Neural crest cell (in vitro differentiated cells): ENCODE measurements at regions not wholly inside any gene's neighbourhood (a gene's known extent, or its start where the extent isn't known, plus 50 kb on each side); places are given as distances from the start of the nearest gene placed in this dataset.

Experiments
- DNase-seq: peaks from one replicate; pipeline ENCODE4 v3.0.0; 2021; ENCODE audit warnings: low read depth, mixed read lengths, low spot score
- H3K27ac Mint-ChIP-seq: one replicate; pipeline ENCODE4 v1.8.0; 2021; ENCODE audit warnings: mild to moderate bottlenecking, mixed read lengths; ENCODE audit not compliant: unreplicated experiment
- H3K27me3 Mint-ChIP-seq: 2 replicates; pipeline ENCODE4 v1.8.0; 2021; ENCODE audit warnings: low read depth, mild to moderate bottlenecking, mixed read lengths
- H3K36me3 Mint-ChIP-seq: 2 replicates; pipeline ENCODE4 v1.8.0; 2021; ENCODE audit warnings: low read depth, mild to moderate bottlenecking, mixed read lengths
- H3K4me1 Mint-ChIP-seq: 2 replicates; pipeline ENCODE4 v1.8.0; 2021; ENCODE audit warnings: mixed read lengths
- H3K4me3 Mint-ChIP-seq: one replicate; pipeline ENCODE4 v1.8.0; 2021; ENCODE audit warnings: mild to moderate bottlenecking, mixed read lengths
- H3K9me3 Mint-ChIP-seq: 2 replicates; pipeline ENCODE4 v1.8.0; 2021; ENCODE audit warnings: mixed read lengths
- CTCF ChIP-seq: fragments of 200-600 bp; sonication (generic); conservative IDR thresholded peaks from 2 replicates; pipeline ENCODE4 v1.5.0; 2021; ENCODE audit warnings: antibody characterized with exemption, mild to moderate bottlenecking

GRCh38 chr15:35723852-35724251 lies 177.9 kb upstream of the DPH6 start:
- no peaks in the 10 kb centered on the region for H3K27me3 Mint-ChIP-seq
- DNase-seq = no peak
- H3K36me3 Mint-ChIP-seq = no peaks in the 10 kb centered on the region
- no peaks in the 10 kb centered on the region for H3K9me3 Mint-ChIP-seq
- H3K4me1 Mint-ChIP-seq = no peaks in the 10 kb centered on the region
- no peak overlapping the region for H3K27ac Mint-ChIP-seq
- TF ChIP-seq CTCF = no peak
- no peak overlapping the region for H3K4me3 Mint-ChIP-seq

- H3K27me3 Mint-ChIP-seq = no peaks in the 10 kb centered on the region
- no peak overlapping the region for H3K27ac Mint-ChIP-seq
- no peak for TF ChIP-seq CTCF
- no peak for DNase-seq
- no peak overlapping the region for H3K4me3 Mint-ChIP-seq
- no peaks in the 10 kb centered on the region for H3K36me3 Mint-ChIP-seq
- no peaks in the 10 kb centered on the region for H3K9me3 Mint-ChIP-seq
- no peaks in the 10 kb centered on the region for H3K4me1 Mint-ChIP-seq
Measured at GRCh38 chr15:35724626-35725025, 178.7 kb upstream of the DPH6 start.

GRCh38 chr15:35725353-35725752 lies 179.4 kb upstream of the DPH6 start:
- Mint-ChIP-seq H3K4me3 (no peak overlapping the region), H3K27ac (no peak overlapping the region), H3K27me3 (no peaks in the 10 kb centered on the region), H3K36me3 (no peaks in the 10 kb centered on the region), H3K4me1 (no peaks in the 10 kb centered on the region), H3K9me3 (no peaks in the 10 kb centered on the region)
- no peak for TF ChIP-seq CTCF
- no peak for DNase-seq

GRCh38 chr15:35727627-35728026 lies 181.7 kb upstream of the DPH6 start:
- Mint-ChIP-seq H3K9me3 (no peaks in the 10 kb centered on the region), H3K27ac (no peak overlapping the region), H3K36me3 (no peaks in the 10 kb centered on the region), H3K27me3 (no peaks in the 10 kb centered on the region), H3K4me3 (no peak overlapping the region), H3K4me1 (no peaks in the 10 kb centered on the region)
- no peak for TF ChIP-seq CTCF
- DNase-seq = no peak

GRCh38 chr15:35728219-35728940 lies 182.4 kb upstream of the DPH6 start:
- Mint-ChIP-seq H3K4me1 (no peaks in the 10 kb centered on the region), H3K27me3 (no peaks in the 10 kb centered on the region), H3K9me3 (no peaks in the 10 kb centered on the region)

More at GRCh38 chr15:35728219-35728940, 182.4 kb upstream of the DPH6 start:
- H3K4me3 Mint-ChIP-seq = no peak overlapping the region
- H3K27ac Mint-ChIP-seq = no peak overlapping the region
- no peaks in the 10 kb centered on the region for H3K36me3 Mint-ChIP-seq
- no peak for TF ChIP-seq CTCF
- no peak for DNase-seq
